NCI-H1436 (cell line): ENCODE measurements at regions not wholly inside any gene's neighbourhood (a gene's known extent, or its start where the extent isn't known, plus 50 kb on each side); places are given as distances from the start of the nearest gene placed in this dataset.
"Not testable (repeated sequence)": the region's sequence is repeated elsewhere in the genome, so short reads cannot be mapped to it uniquely, and the experiment has no call there.

Source experiments
- DNase-seq: peaks from one replicate; lab custom pipeline; 2025; lab: John Stamatoyannopoulos, UW

DNA sequence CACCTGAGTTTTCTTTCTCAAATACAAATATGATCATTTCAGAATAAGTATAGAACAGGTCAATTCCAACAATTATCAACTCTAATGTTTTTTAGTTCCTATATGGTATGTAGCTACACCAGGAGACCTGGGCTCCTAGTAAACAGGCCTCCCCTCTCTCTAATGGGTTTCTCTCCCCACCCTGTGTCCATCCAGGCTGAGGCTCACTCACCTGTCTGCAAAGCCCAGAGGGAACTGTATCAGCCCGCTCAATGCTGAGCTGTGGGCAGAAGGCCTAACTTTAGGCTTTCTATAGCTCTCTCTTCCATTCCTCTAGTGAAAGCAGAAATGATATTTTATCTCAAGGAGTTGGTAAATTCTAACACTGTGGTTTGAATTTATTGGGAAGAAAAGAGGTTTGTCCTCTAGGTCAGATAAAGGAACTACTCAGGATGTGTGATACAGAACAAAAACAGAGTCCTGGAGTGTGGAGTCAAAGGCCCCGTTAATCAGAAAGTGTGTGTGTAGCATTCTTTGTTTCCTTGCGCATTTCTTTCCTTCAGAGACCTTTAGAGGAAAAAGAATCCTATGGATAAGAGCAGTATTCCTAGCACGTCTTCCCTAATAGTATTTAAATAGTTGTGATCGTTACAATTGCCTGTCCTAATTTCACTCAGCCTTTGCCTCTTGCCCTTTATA lies 408.9 kb downstream of the PYDC2 start:
- no peak for DNase-seq

DNA sequence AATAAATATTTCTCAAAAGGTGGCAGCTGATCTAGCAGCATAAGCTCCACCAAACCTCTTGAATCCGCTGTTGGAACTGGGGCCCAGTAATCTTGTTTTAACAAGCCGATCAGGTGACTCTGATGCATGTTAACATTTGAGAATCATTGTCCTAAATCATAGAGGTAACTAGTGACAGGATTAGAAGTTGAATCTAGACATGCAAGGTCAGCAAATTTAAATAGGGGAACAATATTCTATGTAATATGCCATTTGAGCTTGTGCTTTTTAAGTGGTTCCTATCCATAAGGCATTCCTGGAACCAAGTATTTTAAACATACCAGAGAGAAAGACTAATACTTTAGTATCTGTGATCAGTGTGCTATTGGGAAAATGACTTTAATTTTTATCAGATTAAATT lies 412.8 kb downstream of the PYDC2 start:
- no peak for DNase-seq

DNA sequence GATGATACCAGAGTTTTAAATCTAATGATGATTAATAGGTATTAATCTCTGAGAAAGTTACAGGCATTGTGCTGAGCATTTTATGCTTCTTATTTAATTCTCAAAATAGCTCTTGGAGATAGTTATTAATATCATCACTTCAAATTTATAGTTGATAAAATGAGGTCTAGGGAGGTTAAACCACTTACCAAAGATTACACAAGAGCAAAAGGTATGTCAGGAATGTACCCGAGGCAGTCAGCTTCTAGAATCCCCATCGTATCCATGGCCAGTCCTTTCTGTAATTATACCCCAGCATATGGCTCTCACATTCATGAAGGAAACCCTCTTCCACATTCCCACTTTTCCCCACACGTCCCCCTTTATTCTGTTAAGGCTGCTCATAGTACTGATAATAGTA lies 421.3 kb downstream of the PYDC2 start:
- no peak for DNase-seq

DNA sequence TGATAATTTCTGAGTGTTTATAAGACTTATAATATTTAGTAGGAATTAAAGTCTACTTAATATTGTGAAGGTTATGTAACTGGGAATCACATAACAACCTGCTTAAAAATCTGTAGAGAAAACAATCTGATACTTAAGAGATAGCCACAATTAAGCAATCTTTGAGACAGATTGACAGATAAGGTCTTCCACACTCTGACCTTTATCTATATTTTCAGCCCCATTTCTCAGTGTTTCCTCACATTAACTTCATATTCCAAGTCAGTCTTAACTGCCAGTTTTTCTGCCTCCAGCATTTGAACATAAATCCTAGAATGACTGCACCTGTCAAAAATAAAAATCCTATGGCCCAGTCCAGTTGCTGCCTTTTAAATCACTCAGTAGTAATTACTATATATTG lies 423.2 kb downstream of the PYDC2 start:
- no peak for DNase-seq

DNA sequence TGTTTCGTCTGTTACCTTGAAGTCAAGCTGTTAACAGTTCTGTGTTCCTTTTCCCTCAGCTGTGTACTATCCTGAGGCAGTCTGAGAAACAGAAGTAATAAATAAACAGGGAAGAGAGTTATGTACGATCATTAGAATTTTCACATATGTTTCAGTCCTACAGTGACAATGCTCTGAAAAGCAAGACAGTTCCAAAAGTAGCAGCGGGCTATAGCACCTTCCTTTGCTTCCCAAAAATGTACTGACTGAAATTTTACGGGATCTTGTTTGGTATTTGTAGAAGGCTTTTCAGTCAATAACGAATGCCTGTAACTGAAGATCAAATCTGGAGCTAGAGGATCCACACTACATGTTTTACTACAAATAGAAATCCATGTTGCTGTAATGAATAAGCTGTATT lies 428.1 kb downstream of the PYDC2 start:
- no peak for DNase-seq

DNA sequence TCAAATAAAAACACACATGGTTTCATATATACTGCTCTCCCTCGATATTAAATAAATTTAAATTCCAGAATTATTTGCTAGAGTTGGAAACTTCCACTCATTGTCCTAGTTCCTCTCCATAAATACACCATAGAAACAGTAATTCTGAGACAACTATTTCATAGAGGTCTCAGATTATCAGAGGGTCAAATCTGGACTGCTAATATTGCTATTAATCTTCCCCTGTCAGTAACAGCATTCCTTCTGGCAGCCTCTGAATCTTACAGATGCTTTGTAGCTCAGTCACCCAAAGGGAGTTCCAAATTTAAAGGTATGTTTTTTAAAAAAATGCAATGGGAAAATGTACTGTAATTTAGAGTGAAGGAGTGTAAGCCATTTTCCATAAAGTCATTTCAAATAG lies 428.8 kb downstream of the PYDC2 start:
- DNase-seq = no peak

DNA sequence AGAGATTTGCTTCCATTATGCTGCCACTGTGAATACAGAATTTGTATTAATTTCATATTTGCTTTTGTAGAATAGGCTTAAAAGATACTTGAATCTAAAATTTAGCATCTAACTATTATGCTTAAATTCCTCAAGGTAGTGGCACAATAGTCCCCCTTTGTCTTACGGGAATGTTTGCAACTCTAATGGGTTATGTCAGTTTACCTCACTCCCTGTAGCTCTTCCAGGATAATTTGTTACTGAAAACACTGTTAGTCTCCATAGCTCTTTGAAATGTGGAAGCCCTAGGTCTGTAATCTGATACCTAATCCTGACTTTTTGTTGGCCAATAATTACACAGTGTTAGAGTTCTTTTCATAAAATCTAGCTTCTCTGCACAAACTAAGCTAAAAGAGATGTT lies 433.4 kb downstream of the PYDC2 start:
- DNase-seq = no peak

DNA sequence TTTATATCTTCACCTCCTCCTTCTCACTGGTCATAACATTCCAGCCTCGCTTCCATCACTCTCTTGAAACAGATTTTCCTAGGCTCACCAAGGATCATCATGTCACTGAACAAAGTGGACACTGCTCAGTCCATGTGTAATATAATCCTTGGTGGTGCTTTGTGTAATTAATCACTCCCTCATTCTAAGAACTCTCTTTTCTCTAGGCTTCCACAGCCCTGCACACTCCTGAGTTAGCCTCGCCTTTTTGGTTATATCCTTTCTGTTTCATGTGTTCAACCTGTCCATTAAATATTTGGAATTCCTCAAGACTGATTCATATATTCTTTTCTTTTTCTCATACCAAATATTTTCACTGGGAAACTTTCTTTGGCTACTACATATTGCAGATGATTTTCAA lies 440.8 kb downstream of the PYDC2 start:
- no peak for DNase-seq

DNA sequence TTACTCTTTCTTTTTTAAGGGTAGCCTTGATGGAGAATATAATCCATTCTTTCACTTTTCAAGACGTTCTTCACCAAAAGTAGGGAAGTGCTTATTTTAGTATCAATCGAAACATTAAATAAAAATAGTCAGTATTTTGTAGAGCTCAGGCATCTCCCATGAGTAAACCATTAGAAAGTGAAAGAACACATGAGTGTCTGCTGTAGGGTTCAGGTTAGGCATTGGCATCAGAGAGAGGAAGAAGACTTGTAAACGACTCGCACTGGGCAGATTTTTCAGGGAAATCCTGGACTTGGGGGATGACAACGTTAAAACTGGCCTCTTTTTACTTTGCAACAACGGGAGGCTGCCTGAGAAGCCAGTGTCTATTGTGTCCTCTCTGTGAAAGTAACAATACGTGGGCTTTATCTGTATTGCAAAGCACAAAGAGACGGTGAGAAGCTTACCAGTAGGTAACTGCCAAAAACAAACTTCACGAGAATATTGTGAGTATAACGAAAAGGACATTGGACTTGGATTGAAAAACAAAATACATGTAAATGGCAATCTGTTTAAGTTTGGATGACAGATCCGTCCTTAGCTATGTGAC lies 451.7 kb downstream of the PYDC2 start:
- DNase-seq = no peak

DNA sequence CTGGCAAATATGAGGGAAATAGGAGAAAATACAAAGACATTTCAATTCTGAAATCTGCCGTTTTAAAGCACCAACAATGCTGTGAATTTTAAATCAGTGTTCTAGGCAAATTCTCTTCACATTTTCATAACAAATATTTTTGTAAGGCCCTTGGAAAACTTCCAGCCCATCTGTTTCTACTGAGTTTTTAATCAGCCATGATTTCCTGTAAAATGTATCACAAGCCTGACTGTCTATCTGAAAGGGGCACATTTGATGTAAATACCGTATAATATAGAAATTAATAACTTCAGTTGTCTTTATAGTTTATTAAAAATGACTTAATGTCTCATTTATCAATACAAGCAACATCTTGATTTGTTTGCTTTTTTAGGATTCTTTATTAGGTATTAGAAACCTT lies 454.7 kb downstream of the PYDC2 start:
- DNase-seq = no peak

DNA sequence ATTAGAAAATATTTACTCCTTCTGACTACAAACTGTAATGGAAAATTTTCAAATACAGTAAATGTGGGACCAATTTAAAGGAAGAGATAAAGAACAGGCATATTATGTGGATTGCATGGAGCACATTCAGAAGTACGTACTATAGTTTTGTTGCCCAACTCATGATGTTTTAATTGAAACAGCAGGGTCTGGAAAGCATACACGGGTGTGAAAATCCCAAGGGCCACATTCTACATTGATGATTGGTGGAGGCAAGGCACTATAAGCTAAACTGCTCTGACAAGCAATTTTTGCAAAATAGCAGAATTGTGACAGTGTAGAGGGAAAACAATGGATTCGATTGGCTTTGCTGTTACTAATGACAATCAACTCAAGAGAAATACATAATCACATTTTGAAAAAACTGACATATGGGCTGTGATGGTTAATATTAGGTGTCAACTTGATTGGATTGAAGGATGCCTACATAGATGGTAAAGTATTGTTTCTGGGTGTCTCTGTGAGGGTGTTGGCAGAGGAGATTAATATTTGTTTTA lies 458.6 kb downstream of the PYDC2 start:
- DNase-seq = no peak

DNA sequence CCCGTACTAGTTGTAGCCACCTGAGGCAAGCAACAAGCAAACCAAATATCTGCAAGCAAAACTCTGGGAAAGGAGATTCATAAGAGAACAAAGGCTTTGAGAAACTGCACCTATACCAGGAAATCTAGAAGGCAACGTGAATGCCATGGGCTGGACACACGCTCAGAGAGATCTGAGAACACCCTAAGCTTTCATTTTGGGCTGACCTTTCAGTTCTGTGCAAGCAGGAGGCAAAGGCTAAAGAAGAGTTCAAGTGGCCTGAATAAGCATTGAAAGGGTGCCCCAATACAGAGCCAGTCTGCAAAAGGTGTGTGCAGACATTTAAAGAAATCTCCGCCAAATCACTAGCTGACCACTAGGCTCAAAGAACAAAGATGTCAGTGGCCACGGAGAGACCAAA lies 461.6 kb downstream of the PYDC2 start:
- DNase-seq = no peak

DNA sequence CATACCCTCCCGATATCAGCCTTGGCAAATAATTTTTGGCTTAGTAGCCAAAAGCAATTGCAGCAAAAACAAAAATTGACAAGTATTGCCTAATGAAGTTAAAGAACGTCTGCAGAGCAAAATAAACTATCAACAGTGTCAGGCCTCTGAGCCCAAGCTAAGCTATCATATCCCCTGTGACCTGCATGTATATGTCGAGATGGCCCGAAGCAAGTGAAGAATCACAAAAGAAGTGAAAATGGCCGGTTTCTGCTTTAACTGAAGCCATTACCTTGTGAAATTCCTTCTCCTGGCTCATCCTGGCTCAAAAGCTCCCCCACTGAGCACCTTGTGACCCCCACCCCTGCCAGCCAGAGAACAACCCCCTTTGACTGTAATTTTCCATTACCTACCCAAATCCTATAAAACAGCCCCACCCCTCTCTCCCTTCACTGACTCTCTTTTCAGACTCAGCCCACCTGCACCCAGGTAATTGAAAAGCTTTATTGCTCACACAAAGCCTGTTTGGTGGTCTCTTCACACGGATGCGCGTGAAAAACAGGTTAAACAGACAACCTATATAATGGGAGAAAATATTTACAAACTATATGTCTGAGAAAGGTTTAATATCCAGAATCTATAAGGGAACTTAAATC lies 466.3 kb downstream of the PYDC2 start:
- not testable (repeated sequence) for DNase-seq

DNA sequence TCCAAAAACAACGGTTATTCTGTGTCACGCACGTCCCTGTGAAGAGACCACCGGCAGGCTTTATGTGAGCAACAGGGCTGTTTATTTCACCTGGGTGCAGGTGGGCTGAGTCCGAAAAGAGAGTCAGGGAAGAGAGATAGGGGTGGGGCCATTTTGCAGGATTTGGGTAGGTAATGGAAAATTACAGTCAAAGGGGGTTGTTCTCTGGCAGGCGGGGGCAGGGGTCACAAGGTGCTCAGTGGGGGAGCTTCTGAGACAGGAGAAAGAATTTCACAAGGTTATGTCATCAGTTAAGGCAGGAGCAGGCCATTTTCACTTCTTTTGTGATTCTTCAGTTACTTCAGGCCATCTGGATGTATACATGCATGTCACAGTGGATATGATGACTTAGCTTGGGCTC lies 467.0 kb downstream of the PYDC2 start:
- DNase-seq = not testable (repeated sequence)

DNA sequence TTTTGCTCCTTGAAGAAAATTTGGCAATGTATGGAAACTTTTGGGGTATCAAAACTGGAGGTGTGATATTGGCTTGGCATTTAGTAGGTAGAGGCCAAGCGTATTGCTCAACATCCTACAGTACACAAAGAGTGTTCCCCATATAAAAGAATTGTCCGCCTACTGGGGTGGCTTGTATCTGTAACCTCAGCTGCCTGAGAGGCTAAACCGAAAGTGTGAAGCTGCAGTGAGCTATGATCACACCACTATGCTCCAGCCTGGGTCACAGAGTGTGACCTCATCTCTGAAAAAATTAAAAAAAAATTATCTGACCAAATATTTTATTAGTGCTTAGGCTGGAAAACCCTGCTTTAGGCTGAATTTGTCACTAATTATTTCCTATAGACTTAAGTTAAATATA lies 483.9 kb downstream of the PYDC2 start:
- no peak for DNase-seq

DNA sequence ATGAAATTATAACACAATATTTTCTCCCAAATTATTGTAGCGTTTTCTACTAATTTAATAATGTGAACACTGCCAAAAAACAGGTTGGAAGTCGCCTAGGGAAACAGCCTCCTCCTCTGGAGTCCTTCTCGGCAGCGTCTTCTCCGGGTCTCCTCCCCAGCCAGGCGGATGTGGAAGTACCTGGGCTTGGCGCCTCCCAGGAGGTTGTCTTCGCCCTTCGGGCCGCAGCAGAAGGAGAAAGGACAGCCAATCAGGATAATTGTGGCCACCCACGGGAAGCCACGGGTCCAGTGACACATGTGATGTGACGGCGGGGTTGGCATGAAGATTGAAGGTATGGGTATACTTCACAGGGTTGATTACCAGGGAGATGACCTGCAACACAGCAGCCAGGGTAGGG lies 491.2 kb downstream of the PYDC2 start:
- DNase-seq = no peak

DNA sequence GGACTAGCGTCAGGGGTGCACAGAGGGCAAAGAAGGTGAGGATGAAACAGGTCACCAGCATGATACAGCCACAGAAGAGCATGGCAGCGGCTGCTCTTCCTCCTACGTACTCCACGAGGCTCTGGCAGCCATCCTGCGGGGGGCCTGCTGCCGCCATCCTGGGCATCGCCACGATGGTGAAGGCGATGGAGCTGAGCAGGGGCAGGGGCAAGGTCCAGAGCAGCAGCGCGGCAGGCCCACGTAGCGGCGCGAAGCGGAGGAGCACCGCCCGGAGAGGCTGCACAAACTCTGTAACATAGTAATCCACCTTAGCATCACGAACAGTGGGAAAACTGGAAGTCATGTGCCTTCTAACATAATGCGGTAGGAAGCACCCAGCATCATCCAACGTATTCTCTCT lies 491.6 kb downstream of the PYDC2 start:
- no peak for DNase-seq

DNA sequence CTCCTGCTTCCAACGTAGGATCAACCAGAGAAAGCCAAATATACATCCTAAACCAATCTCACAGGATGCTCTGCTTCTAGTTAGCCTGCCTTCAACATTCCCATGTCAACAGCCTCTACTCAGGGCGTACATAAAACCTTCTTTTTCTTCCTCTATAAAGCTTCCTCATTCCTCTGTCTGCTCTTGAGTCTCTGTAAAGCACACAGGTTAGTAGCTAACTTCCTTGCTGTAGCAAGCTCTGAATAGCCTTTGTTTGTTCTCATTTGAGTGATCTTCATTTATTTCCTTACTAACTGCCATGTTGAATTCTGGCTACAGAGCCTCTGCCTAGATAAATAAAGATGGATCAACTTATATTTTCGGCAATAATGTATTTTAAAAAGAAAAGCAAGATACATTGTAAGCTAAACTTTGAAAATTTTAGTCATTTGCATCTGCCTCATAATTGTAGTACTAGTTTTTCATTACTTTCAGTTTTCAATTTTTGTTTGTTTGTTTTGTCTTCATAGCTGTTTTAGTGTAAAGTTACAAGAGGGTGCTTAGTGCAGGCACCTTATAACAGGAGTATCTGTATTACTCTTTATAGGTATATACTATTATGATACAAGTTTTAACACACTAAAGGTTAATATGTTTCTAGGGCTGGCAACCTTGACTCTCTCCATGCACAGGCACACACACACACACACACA lies 498.2 kb downstream of the PYDC2 start:
- no peak for DNase-seq

DNA sequence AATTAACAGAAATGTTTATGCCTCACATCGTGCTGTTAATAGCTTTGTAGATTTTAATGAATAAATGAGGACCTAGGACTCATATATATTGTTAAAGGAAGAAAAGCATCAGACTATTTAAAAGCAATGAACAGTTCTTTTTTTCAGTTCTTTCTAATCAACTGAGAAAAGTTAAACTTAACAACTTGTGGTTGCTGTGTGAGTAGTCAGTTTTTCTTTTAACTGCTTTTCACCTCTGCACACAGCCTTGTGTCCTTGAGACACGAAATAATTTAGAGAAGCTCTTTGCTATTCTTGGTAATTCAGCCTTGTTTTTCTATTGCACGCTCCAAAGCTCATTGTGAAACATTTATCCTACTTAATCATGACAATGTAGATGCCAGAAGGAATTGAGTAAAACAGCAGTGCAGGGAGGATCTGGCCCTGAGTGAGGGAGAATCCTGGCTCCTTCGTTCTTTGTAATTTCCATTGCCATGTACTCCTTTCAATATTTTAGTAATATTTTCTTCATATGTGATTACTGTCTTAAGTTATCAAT lies 499.0 kb downstream of the PYDC2 start:
- no peak for DNase-seq

DNA sequence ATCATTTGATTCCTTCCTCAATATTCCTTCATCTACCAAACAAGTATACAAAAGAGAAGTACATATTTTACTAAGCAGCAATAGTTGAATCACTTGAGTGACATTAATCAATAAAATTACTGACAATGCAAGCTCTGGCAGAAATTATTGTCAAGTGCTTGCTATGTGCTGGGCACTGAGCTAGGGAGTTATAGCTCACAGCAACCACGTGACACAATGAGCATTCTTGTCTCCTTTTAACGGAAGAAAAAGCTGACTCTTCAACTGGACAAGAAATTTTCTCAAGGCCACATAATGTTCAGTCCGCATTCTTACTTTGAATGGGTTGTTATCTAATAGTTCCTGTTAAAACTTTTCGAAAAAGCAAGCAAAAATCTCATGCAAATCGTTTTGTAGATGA lies 500.1 kb downstream of the PYDC2 start:
- DNase-seq = no peak

DNA sequence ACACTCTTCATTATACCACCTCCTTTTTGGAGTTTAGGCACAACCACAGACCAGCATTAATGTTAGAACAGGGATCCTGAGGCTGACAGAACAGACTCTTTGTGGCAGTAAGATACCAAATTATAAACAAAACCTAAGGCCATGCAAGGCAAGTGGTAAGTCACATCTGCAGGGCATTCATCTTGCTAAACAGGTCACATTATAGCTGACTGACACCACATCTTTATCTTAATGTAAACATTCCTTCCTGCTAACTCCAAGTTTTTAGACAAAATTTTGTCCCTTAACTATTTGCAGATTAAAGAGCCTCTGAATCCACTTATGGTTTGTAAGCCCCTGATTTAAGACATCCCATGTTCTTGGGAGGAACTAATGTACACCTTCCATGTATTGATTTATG lies 500.6 kb downstream of the PYDC2 start:
- DNase-seq = no peak

DNA sequence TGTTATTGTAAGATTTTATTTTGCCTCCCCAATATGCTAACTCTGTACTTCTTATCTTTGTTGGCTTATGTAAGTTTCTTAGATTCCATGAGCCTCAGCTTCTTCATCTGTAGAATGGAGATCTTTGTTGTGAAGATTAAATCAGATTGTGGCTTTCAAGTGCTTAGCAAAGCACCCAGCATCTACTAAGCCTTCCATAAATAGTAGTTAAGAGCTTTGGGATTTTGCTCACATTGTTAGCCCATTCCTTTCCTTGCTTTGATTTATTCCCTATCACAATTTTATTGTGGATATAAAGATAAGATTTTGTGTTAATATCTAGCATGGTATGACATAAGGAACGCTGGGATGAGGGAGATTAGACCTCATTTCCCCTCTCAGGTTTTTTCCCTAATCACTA lies 501.4 kb downstream of the PYDC2 start:
- no peak for DNase-seq

DNA sequence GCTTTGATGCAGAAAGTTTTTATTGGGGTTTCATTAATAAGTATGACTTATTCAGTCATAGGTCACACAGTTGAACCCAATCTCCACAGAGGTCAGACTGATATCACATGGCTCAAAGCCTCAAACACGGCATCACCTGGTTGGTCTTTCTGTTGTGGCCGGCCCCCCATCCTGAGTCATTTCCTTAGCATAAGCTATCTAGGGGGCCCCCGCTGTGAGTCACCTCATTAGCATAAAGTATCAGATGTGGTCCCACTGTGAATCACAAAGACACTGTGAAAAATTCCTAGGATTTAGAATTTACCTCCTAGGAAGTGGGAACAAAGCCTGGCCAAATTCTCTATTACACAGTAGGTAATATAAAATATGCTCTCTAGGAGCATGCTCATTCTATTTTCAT lies 502.2 kb downstream of the PYDC2 start:
- no peak for DNase-seq
